NOMO-1 (cell line): ENCODE measurements at regions not wholly inside any gene's neighbourhood (a gene's known extent, or its start where the extent isn't known, plus 50 kb on each side); places are given as distances from the start of the nearest gene placed in this dataset.

Experiments
- DNase-seq, 2 experiments: peaks; one replicate each; lab custom pipeline; 2025; ENCODE audit not compliant: unreplicated experiment in 2 of 2; lab: John Stamatoyannopoulos, UW

GRCh38 chr4:185071236-185071811, 53.0 kb downstream of the HELT start:
- no peak for DNase-seq

GRCh38 chr4:185079271-185079905, 61.1 kb downstream of the HELT start:
- no peak for DNase-seq

GRCh38 chr4:185080545-185080944, 62.3 kb downstream of the HELT start:
- DNase-seq: no peak

- DNase-seq: peak; percentile 53 to 64
Measured at GRCh38 chr4:185082561-185082960, 60.5 kb upstream of the SLC25A4 start.

GRCh38 chr4:185086053-185086452, 57.0 kb upstream of the SLC25A4 start:
- DNase-seq: no peak

- no peak for DNase-seq
Measured at GRCh38 chr4:185088899-185089298, 54.2 kb upstream of the SLC25A4 start.

- no peak for DNase-seq
Measured at GRCh38 chr4:185090592-185090991, 52.5 kb upstream of the SLC25A4 start.

- no peak for DNase-seq
Measured at GRCh38 chr4:185092535-185093197, 50.4 kb upstream of the SLC25A4 start.
